ENCODE measurements at regions not wholly inside any gene's neighbourhood (a gene's known extent, or its start where the extent isn't known, plus 50 kb on each side); places are given as distances from the start of the nearest gene placed in this dataset.

- no peak for TF ChIP-seq CTCF (IDR thresholded peaks at IDR 0.05)
Observed at GRCh38 chrX:42070866-42071265, 147.5 kb upstream of the CASK start.

GRCh38 chrX:42054256-42054655 lies 130.9 kb upstream of the CASK start:
- no peaks in the 10 kb centered on the region for H3K9me3 ChIP-seq
- TF ChIP-seq CTCF (IDR thresholded peaks at IDR 0.05): no peak
- DNase-seq: no peak
- ATAC-seq: peak; percentile 51
- H3K4me3 ChIP-seq: no peak overlapping the region
- intact Hi-C loops (cut with DNase I): no loop called here
- H3K27ac ChIP-seq: no peak overlapping the region
- H3K36me3 ChIP-seq: no peaks in the 10 kb centered on the region
- H3K4me1 ChIP-seq: no peaks in the 10 kb centered on the region
- no peaks in the 10 kb centered on the region for H3K27me3 ChIP-seq

More at GRCh38 chrX:42070866-42071265, 147.5 kb upstream of the CASK start:
- H3K27me3 ChIP-seq: peaks cover 0 to 15% of the 10 kb centered on the region in 2 donors
- intact Hi-C loops (cut with DNase I): no loop called here
- ATAC-seq (no peak), DNase-seq (no peak)
- no peaks in the 10 kb centered on the region for H3K36me3 ChIP-seq
- no peak overlapping the region for H3K27ac ChIP-seq
- no peaks in the 10 kb centered on the region for H3K4me1 ChIP-seq
- no peaks in the 10 kb centered on the region for H3K9me3 ChIP-seq
- no peak overlapping the region for H3K4me3 ChIP-seq

GRCh38 chrX:42050345-42050744 lies 127.0 kb upstream of the CASK start:
- no peak overlapping the region for H3K4me3 ChIP-seq
- H3K27me3 ChIP-seq: no peaks in the 10 kb centered on the region
- H3K36me3 ChIP-seq: no peaks in the 10 kb centered on the region
- H3K4me1 ChIP-seq: no peaks in the 10 kb centered on the region
- intact Hi-C loops (cut with DNase I): no loop called here
- DNase-seq (no peak), ATAC-seq (no peak)
- no peak overlapping the region for H3K27ac ChIP-seq
- no peak for TF ChIP-seq CTCF (IDR thresholded peaks at IDR 0.05)
- no peaks in the 10 kb centered on the region for H3K9me3 ChIP-seq

GRCh38 chrX:42047886-42048285 lies 124.5 kb upstream of the CASK start:
- TF ChIP-seq CTCF (IDR thresholded peaks at IDR 0.05): no peak
- Histone ChIP-seq H3K9me3 (no peaks in the 10 kb centered on the region), H3K27ac (no peak overlapping the region), H3K36me3 (no peaks in the 10 kb centered on the region), H3K4me3 (no peak overlapping the region), H3K4me1 (no peaks in the 10 kb centered on the region), H3K27me3 (no peaks in the 10 kb centered on the region)
- intact Hi-C loops (cut with DNase I): no loop called here
- DNase-seq (no peak), ATAC-seq (no peak)

- DNase-seq (no peak), ATAC-seq (no peak)
- Histone ChIP-seq H3K27ac (no peak overlapping the region), H3K27me3 (no peaks in the 10 kb centered on the region), H3K36me3 (no peaks in the 10 kb centered on the region), H3K4me3 (no peak overlapping the region), H3K4me1 (no peaks in the 10 kb centered on the region), H3K9me3 (no peaks in the 10 kb centered on the region)
- TF ChIP-seq CTCF (IDR thresholded peaks at IDR 0.05): no peak
- intact Hi-C loops (cut with DNase I): no loop called here
Observed at GRCh38 chrX:42028109-42028508, 104.8 kb upstream of the CASK start.

Measured in left lung (tissue), 4 donors.